ENCODE measurements at regions not wholly inside any gene's neighbourhood (a gene's known extent, or its start where the extent isn't known, plus 50 kb on each side); places are given as distances from the start of the nearest gene placed in this dataset.

DNA sequence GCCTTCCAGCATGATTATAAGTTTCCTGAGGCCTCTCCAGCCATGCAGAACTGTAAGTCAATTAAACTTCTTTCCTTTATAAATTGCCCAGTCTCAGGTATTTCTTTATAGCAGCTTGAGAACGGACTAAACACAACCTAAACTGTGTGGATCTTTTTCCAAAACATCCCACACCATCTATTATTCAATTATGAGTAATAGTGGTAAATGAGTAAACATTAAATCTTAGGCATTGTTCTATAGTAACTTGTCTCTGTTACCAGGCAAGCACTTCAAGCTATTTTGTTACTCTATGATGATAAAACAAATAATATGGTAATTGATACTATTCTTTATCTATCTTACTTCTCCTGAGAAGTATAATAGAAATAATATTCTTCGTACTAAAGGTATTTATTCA, 536.9 kb upstream of the CHAC2 start:
- DNase-seq (ENCODE audit: low spot score) = no peak
- no peak overlapping the region for H3K4me3 Mint-ChIP-seq
- H3K4me1 Mint-ChIP-seq = peaks cover 25% of the 10 kb centered on the region
- no peaks in the 10 kb centered on the region for H3K36me3 Mint-ChIP-seq (ENCODE audit: low read depth)
- no peaks in the 10 kb centered on the region for H3K9me3 Mint-ChIP-seq
- Histone ChIP-seq H3K4me2 (no peak overlapping the region), H3K27me3 (ENCODE audit: insufficient read depth) (no peaks in the 10 kb centered on the region), H3K36me3 (ENCODE audit: insufficient read depth) (no peaks in the 10 kb centered on the region), H2AFZ (no peak overlapping the region), H3K4me1 (ENCODE audit: insufficient read depth) (peaks cover 9% of the 10 kb centered on the region; the same call in 1 of the 2 replicates), H3K79me2 (replicated peaks; ENCODE audit: insufficient read depth) (no peaks in the 10 kb centered on the region), H4K20me1 (replicated peaks; ENCODE audit: insufficient read depth) (no peaks in the 10 kb centered on the region), H3F3A (replicated peaks; ENCODE audit: low read depth) (no peaks in the 10 kb centered on the region), H3K4me3 (no peak overlapping the region), H3K9me2 (ENCODE audit: insufficient read depth) (no peaks in the 10 kb centered on the region), H3K27ac (ENCODE audit: low read depth) (no peak overlapping the region)
- TF ChIP-seq POLR2AphosphoS5 (IDR thresholded peaks at IDR 0.05; ENCODE audit: low read depth) (no peak), EZH2 (IDR thresholded peaks at IDR 0.05; ENCODE audit: low read depth, unreplicated experiment) (no peak), STAT1 (IDR thresholded peaks at IDR 0.05; ENCODE audit: unreplicated experiment) (no peak), ZNF114 (CRISPR knock-in tag; IDR thresholded peaks at IDR 0.05) (no peak), ZNF331 (CRISPR knock-in tag; IDR thresholded peaks at IDR 0.05; ENCODE audit: low read depth) (no peak), NANOG (IDR thresholded peaks at IDR 0.05; ENCODE audit: borderline replicate concordance) (no peak), JUNB (IDR thresholded peaks at IDR 0.05; ENCODE audit: unreplicated experiment) (no peak), CREB1 (CRISPR knock-in tag; IDR thresholded peaks at IDR 0.05; ENCODE audit: low read depth) (no peak), EZH2phosphoT487 (IDR thresholded peaks at IDR 0.05; ENCODE audit: unreplicated experiment) (no peak)
- TF ChIP-seq, protein P1, sequence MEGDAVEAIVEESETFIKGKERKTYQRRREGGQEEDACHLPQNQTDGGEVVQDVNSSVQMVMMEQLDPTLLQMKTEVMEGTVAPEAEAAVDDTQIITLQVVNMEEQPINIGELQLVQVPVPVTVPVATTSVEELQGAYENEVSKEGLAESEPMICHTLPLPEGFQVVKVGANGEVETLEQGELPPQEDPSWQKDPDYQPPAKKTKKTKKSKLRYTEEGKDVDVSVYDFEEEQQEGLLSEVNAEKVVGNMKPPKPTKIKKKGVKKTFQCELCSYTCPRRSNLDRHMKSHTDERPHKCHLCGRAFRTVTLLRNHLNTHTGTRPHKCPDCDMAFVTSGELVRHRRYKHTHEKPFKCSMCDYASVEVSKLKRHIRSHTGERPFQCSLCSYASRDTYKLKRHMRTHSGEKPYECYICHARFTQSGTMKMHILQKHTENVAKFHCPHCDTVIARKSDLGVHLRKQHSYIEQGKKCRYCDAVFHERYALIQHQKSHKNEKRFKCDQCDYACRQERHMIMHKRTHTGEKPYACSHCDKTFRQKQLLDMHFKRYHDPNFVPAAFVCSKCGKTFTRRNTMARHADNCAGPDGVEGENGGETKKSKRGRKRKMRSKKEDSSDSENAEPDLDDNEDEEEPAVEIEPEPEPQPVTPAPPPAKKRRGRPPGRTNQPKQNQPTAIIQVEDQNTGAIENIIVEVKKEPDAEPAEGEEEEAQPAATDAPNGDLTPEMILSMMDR (conservative IDR thresholded peaks at IDR 0.05; ENCODE audit: low read depth in 2 of 2) = no peak
- TF ChIP-seq, protein P2, sequence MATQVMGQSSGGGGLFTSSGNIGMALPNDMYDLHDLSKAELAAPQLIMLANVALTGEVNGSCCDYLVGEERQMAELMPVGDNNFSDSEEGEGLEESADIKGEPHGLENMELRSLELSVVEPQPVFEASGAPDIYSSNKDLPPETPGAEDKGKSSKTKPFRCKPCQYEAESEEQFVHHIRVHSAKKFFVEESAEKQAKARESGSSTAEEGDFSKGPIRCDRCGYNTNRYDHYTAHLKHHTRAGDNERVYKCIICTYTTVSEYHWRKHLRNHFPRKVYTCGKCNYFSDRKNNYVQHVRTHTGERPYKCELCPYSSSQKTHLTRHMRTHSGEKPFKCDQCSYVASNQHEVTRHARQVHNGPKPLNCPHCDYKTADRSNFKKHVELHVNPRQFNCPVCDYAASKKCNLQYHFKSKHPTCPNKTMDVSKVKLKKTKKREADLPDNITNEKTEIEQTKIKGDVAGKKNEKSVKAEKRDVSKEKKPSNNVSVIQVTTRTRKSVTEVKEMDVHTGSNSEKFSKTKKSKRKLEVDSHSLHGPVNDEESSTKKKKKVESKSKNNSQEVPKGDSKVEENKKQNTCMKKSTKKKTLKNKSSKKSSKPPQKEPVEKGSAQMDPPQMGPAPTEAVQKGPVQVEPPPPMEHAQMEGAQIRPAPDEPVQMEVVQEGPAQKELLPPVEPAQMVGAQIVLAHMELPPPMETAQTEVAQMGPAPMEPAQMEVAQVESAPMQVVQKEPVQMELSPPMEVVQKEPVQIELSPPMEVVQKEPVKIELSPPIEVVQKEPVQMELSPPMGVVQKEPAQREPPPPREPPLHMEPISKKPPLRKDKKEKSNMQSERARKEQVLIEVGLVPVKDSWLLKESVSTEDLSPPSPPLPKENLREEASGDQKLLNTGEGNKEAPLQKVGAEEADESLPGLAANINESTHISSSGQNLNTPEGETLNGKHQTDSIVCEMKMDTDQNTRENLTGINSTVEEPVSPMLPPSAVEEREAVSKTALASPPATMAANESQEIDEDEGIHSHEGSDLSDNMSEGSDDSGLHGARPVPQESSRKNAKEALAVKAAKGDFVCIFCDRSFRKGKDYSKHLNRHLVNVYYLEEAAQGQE (IDR thresholded peaks at IDR 0.05; ENCODE audit: unreplicated experiment) = no peak
- TF ChIP-seq, protein P3, sequence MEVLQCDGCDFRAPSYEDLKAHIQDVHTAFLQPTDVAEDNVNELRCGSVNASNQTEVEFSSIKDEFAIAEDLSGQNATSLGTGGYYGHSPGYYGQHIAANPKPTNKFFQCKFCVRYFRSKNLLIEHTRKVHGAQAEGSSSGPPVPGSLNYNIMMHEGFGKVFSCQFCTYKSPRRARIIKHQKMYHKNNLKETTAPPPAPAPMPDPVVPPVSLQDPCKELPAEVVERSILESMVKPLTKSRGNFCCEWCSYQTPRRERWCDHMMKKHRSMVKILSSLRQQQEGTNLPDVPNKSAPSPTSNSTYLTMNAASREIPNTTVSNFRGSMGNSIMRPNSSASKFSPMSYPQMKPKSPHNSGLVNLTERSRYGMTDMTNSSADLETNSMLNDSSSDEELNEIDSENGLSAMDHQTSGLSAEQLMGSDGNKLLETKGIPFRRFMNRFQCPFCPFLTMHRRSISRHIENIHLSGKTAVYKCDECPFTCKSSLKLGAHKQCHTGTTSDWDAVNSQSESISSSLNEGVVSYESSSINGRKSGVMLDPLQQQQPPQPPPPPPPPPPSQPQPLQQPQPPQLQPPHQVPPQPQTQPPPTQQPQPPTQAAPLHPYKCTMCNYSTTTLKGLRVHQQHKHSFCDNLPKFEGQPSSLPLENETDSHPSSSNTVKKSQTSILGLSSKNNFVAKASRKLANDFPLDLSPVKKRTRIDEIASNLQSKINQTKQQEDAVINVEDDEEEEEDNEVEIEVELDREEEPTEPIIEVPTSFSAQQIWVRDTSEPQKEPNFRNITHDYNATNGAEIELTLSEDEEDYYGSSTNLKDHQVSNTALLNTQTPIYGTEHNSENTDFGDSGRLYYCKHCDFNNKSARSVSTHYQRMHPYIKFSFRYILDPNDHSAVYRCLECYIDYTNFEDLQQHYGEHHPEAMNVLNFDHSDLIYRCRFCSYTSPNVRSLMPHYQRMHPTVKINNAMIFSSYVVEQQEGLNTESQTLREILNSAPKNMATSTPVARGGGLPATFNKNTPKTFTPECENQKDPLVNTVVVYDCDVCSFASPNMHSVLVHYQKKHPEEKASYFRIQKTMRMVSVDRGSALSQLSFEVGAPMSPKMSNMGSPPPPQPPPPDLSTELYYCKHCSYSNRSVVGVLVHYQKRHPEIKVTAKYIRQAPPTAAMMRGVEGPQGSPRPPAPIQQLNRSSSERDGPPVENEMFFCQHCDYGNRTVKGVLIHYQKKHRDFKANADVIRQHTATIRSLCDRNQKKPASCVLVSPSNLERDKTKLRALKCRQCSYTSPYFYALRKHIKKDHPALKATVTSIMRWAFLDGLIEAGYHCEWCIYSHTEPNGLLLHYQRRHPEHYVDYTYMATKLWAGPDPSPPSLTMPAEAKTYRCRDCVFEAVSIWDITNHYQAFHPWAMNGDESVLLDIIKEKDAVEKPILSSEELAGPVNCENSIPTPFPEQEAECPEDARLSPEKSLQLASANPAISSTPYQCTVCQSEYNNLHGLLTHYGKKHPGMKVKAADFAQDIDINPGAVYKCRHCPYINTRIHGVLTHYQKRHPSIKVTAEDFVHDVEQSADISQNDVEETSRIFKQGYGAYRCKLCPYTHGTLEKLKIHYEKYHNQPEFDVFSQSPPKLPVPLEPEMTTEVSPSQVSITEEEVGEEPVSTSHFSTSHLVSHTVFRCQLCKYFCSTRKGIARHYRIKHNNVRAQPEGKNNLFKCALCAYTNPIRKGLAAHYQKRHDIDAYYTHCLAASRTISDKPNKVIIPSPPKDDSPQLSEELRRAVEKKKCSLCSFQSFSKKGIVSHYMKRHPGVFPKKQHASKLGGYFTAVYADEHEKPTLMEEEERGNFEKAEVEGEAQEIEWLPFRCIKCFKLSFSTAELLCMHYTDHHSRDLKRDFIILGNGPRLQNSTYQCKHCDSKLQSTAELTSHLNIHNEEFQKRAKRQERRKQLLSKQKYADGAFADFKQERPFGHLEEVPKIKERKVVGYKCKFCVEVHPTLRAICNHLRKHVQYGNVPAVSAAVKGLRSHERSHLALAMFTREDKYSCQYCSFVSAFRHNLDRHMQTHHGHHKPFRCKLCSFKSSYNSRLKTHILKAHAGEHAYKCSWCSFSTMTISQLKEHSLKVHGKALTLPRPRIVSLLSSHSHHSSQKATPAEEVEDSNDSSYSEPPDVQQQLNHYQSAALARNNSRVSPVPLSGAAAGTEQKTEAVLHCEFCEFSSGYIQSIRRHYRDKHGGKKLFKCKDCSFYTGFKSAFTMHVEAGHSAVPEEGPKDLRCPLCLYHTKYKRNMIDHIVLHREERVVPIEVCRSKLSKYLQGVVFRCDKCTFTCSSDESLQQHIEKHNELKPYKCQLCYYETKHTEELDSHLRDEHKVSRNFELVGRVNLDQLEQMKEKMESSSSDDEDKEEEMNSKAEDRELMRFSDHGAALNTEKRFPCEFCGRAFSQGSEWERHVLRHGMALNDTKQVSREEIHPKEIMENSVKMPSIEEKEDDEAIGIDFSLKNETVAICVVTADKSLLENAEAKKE (CRISPR knock-in tag; IDR thresholded peaks at IDR 0.05) = no peak
- TF ChIP-seq, protein P4, sequence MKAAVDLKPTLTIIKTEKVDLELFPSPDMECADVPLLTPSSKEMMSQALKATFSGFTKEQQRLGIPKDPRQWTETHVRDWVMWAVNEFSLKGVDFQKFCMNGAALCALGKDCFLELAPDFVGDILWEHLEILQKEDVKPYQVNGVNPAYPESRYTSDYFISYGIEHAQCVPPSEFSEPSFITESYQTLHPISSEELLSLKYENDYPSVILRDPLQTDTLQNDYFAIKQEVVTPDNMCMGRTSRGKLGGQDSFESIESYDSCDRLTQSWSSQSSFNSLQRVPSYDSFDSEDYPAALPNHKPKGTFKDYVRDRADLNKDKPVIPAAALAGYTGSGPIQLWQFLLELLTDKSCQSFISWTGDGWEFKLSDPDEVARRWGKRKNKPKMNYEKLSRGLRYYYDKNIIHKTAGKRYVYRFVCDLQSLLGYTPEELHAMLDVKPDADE (IDR thresholded peaks at IDR 0.05) = no peak
- no peak overlapping the region for H3K27ac Mint-ChIP-seq
- no peak for ATAC-seq
- no peaks in the 10 kb centered on the region for H3K27me3 Mint-ChIP-seq (ENCODE audit: insufficient read depth, low read depth, poor library complexity)

Measured in GM23338 (cell line).